HCT116 (cell line): ENCODE measurements at regions not wholly inside any gene's neighbourhood (a gene's known extent, or its start where the extent isn't known, plus 50 kb on each side); places are given as distances from the start of the nearest gene placed in this dataset.

Source experiments
- CTCF ChIP-seq, 3 experiments: fragments of 200-600 bp in 1 of 3; sonication (generic) in 1 of 3; IDR thresholded peaks in 2 of 3; conservative IDR thresholded peaks in 1 of 3; 2 replicates each; pipeline ENCODE4 v1.5.1; 2012 to 2017; ENCODE audit warnings: low read depth in 2 of 3, low read length in 2 of 3, antibody characterized with exemption in 1 of 3, borderline replicate concordance in 1 of 3, control low read depth in 1 of 3, mild to moderate bottlenecking in 1 of 3, mixed read lengths in 1 of 3, mixed run types in 1 of 3, moderate library complexity in 1 of 3; ENCODE audit not compliant: insufficient read depth in 1 of 3
- EZH2 ChIP-seq: fragments of 200-600 bp; sonication (generic); IDR thresholded peaks from 2 replicates; pipeline ENCODE4 v1.6.1; 2017; ENCODE audit warnings: antibody characterized with exemption, mixed run types
- EZH2phosphoT487 ChIP-seq: fragments of 200-600 bp; IDR thresholded peaks from 2 replicates; pipeline ENCODE4 v1.6.1; 2018; ENCODE audit warnings: antibody characterized with exemption, borderline replicate concordance
- FOSL1 ChIP-seq: IDR thresholded peaks from 2 replicates; pipeline ENCODE4 v1.6.1; 2012; ENCODE audit warnings: low read depth
- POLR2A ChIP-seq: IDR thresholded peaks from 2 replicates; pipeline ENCODE4 v1.7.0; 2011; ENCODE audit warnings: borderline replicate concordance; ENCODE audit not compliant: insufficient read depth, insufficient read length; ENCODE audit errors: extremely low read depth
- RAD21 ChIP-seq: IDR thresholded peaks from 2 replicates; pipeline ENCODE4 v1.6.1; 2012; ENCODE audit warnings: low read depth, mild to moderate bottlenecking
- SP1 ChIP-seq: IDR thresholded peaks from 2 replicates; pipeline ENCODE4 v1.6.1; 2012; ENCODE audit warnings: low read depth
- TF ChIP-seq, protein P1 (sequence below): IDR thresholded peaks from 2 replicates; pipeline ENCODE4 v1.6.1; 2012; ENCODE audit warnings: low read depth

DNA sequence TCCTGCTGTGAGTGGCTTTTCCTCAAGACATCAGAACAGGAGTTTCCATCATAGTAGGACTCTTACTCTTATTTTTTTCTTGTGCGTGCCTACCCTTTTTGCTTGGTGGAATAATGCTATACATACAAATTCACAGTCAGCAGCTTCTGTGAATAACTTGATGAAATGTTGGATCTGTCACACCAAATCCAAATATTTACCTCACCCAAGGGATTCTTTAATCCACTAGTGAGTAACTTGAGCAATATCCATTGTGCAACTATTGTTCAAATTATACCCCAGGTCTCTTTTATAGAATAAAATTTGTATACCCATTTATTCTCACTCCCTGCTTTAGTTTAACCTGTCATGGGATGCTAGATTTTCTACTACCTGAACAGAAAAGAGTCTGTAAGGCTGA lies 1078.3 kb upstream of the EDIL3 start:
- TF ChIP-seq POLR2A (no peak), EZH2phosphoT487 (no peak), CTCF (IDR thresholded peaks at IDR 0.05 in 2 of 3, conservative IDR thresholded peaks at IDR 0.05 in 1 of 3; ENCODE audit: borderline replicate concordance in 1 of 3, insufficient read depth in 1 of 3, low read depth in 2 of 3, low read length in 2 of 3) (no peak), RAD21 (no peak), EZH2 (no peak), SP1 (no peak), FOSL1 (no peak)
- TF ChIP-seq, protein P1, sequence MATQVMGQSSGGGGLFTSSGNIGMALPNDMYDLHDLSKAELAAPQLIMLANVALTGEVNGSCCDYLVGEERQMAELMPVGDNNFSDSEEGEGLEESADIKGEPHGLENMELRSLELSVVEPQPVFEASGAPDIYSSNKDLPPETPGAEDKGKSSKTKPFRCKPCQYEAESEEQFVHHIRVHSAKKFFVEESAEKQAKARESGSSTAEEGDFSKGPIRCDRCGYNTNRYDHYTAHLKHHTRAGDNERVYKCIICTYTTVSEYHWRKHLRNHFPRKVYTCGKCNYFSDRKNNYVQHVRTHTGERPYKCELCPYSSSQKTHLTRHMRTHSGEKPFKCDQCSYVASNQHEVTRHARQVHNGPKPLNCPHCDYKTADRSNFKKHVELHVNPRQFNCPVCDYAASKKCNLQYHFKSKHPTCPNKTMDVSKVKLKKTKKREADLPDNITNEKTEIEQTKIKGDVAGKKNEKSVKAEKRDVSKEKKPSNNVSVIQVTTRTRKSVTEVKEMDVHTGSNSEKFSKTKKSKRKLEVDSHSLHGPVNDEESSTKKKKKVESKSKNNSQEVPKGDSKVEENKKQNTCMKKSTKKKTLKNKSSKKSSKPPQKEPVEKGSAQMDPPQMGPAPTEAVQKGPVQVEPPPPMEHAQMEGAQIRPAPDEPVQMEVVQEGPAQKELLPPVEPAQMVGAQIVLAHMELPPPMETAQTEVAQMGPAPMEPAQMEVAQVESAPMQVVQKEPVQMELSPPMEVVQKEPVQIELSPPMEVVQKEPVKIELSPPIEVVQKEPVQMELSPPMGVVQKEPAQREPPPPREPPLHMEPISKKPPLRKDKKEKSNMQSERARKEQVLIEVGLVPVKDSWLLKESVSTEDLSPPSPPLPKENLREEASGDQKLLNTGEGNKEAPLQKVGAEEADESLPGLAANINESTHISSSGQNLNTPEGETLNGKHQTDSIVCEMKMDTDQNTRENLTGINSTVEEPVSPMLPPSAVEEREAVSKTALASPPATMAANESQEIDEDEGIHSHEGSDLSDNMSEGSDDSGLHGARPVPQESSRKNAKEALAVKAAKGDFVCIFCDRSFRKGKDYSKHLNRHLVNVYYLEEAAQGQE, result no peak
